ENCODE measurements at regions not wholly inside any gene's neighbourhood (a gene's known extent, or its start where the extent isn't known, plus 50 kb on each side); places are given as distances from the start of the nearest gene placed in this dataset.

DNA sequence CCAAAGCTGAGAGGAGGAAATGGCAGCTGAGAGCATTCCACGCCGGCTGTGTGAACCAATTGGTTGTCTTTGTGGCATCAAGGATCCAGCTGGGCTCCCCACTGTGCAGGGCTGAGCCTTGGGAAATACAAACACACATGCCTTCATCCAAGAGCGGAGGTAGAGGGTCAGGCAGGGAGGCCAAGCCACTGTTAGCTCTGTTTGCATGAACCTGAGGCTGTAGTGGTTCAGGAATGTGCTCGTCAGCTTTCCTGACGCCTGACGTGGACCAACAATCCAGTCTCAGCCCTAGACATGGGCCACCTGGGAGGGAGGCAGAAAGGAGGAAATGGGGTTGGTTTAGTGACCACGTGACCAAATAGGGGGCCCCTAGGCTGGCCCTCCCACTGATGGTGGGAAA is 276.9 kb downstream of the TLE3 start:
- H3K4me3 ChIP-seq (ENCODE audit: low read depth, low read length): no peak overlapping the region
- TF ChIP-seq, protein P1, sequence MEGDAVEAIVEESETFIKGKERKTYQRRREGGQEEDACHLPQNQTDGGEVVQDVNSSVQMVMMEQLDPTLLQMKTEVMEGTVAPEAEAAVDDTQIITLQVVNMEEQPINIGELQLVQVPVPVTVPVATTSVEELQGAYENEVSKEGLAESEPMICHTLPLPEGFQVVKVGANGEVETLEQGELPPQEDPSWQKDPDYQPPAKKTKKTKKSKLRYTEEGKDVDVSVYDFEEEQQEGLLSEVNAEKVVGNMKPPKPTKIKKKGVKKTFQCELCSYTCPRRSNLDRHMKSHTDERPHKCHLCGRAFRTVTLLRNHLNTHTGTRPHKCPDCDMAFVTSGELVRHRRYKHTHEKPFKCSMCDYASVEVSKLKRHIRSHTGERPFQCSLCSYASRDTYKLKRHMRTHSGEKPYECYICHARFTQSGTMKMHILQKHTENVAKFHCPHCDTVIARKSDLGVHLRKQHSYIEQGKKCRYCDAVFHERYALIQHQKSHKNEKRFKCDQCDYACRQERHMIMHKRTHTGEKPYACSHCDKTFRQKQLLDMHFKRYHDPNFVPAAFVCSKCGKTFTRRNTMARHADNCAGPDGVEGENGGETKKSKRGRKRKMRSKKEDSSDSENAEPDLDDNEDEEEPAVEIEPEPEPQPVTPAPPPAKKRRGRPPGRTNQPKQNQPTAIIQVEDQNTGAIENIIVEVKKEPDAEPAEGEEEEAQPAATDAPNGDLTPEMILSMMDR (IDR thresholded peaks at IDR 0.05; ENCODE audit: borderline replicate concordance, insufficient read depth, low read depth, low read length): no peak

DNA sequence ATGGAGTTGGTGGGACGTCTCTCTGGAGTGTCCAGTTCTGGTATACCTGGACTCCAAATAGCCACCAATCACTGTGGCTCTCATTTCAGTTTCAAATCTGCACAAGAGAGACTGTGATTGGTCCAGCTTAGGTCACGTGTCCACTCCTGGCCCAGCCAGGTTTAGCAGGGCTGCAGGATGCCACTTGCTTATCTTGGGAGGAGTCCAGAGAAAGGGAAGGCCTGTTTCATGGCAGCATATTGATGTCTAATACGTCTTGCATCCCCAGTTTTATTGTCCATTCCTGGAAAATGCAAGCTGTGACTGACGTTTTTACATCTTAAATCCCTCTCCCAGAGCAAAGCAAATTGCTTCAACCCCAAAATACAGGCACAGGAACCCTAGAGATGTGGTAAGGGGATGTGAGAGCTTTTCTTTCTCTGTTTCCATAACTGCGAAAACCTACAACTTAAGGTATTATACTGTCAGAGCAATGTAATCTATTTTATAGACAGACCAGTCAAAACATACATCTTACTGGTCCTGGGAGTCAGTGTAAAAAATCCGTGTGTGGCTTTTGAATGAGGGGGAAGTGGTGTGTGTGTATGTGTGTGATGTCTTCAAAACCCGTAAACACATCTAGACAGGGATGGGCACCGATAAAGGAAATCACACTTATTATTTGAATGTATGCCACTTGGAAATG is 274.4 kb downstream of the TLE3 start:
- TF ChIP-seq, protein P1 (IDR thresholded peaks at IDR 0.05; ENCODE audit: borderline replicate concordance, insufficient read depth, low read depth, low read length): no peak
- H3K4me3 ChIP-seq (ENCODE audit: low read depth, low read length): no peak overlapping the region

DNA sequence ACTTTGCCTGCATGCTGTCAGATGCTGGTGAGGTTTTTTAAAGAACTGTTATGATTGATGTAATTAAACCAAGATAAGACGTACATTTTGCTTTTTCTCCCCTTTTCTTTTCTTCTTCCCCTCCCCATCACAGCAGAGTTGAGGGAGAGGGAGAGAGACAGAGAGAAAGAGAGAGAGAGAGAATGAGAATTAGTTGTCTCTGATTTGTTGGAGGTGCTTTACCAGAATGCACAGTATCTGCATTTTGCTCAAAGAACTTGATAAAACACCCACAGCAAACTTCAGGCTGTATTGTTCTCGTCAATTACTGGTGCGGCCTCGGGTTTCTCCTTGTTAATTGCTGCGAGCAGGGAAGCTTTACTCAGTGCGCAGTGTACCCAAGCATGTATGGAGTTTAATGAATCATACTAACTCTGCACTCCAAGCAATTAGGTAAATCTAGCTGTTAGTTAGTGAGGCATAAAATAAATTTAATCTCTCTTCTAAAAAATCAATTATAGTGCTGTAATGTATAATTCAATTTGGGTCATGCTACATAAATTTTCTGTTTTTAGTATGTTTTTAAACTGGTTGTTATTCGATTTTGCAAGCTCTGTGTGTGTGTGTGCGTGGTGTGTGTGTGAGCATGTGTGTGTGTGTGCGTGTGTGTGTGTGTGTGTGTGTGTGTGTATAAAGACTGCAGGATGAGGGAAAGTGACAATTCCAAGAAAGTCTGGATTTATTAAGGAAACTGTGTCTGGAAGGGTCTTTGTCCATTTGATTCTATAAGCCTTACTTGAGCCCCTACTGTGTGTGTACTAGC is 273.4 kb downstream of the TLE3 start:
- TF ChIP-seq, protein P1 (IDR thresholded peaks at IDR 0.05; ENCODE audit: borderline replicate concordance, insufficient read depth, low read depth, low read length): no peak
- H3K4me3 ChIP-seq (ENCODE audit: low read depth, low read length): no peak overlapping the region

DNA sequence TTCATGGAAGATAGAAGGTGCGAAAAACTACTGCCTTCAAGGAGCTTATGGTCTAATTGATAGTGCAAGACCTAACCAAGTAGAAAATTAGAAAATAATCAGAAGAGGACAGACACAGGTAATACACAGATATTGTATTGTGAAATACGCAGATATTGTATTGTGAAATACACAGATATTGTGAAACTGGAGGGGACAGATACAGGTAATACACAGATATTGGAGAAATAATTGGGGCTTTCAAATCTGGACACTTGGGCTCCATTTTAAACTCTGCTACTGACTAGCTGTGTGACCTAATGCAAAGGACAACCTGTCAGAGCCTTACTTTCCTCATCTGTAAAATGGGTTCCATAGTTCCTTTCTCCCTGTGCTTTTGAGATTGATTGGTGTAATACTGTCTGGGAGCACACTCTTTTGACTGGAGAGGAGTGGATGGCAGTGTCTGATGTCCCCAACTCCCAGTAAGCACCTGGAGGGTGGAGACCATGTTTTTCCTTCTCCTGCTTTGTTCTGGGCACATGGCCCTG is 272.8 kb downstream of the TLE3 start:
- TF ChIP-seq, protein P1 (IDR thresholded peaks at IDR 0.05; ENCODE audit: borderline replicate concordance, insufficient read depth, low read depth, low read length): no peak

DNA sequence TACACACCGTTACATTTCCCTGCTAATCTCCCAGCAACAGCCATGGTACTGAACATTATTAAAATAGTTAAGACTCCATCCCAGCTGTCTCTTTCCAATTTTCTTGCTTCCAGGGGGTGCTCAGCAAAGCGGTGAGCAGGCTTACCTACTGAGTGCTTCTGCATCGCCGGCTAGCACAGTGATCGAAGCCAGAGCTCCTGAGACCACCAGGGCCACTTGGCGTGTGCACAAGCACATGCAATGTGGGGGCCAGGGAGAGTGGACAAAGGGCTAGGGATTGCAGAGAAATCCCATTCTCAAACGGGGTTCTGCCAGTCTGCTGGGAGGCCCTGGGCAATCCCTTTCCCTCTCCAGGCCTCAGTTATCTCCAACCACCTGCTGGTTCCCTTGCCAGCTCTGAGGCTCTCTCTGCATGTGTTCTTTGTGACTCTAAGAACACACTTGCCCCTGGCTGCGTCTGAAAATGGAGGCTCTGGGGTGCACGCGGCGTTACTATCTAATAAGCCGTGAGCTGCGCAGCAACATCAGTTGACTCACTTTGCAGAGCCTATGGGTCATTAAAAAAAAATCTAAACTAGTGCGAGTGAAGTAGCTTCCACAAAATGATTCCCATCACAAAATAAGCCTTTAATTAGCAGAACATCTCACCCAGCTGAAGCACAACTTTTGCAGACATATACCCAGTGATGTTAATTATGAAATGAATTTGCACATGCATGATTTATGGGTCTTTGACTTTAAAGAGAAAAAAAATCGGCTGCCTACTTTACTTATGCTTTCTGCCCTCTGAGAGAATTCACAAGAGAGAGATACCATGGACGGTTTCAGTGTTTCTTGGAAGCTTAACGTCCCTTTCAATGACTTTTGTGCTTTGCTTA is 271.5 kb downstream of the TLE3 start:
- H3K4me3 ChIP-seq (ENCODE audit: low read depth, low read length): no peak overlapping the region
- TF ChIP-seq, protein P1 (IDR thresholded peaks at IDR 0.05; ENCODE audit: borderline replicate concordance, insufficient read depth, low read depth, low read length): no peak

More for the DNA sequence above, 272.8 kb downstream of the TLE3 start:
- no peak overlapping the region for H3K4me3 ChIP-seq (ENCODE audit: low read depth, low read length)

DNA sequence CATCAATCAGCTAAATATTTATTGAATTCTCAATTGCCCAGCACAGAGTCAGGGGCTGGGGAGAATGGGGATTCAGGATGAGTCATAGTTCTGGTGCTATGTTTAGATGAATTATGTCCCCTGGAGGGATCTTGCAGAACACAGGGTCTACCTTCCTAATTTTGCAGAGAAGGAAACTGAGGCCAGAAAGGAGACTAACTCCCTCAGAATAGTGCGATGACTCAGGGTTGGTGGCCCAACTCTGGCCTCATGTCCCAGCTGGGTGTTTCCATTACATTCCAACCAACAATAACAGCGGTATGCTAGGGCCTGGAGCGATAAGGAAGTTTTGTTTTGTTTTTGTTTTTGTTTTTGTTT is 270.9 kb downstream of the TLE3 start:
- TF ChIP-seq, protein P1 (IDR thresholded peaks at IDR 0.05; ENCODE audit: borderline replicate concordance, insufficient read depth, low read depth, low read length): no peak
- H3K4me3 ChIP-seq (ENCODE audit: low read depth, low read length): no peak overlapping the region
